A549 (cell line): ENCODE measurements at regions not wholly inside any gene's neighbourhood (a gene's known extent, or its start where the extent isn't known, plus 50 kb on each side); places are given as distances from the start of the nearest gene placed in this dataset.

Source experiments
- ATAC-seq, 2 experiments: fragments of 200-7000 bp in 1 of 2; fragments of >200 bp in 1 of 2; cut with Nextera tagmentation in 1 of 2; cut with Tn5 transposase in 1 of 2; 3 replicates each; pipeline versions ENCODE4 v1.8.0 to v1.9.1; 2018 to 2020; ENCODE audit warnings: mild to moderate bottlenecking in 1 of 2, moderate library complexity in 1 of 2
- CTCF ChIA-PET: fragments of 300-600 bp; sonication (Branson Sonifier 250); formaldehyde crosslinking; extraction: SDS; loops from one replicate; lab custom pipeline; 2021; ENCODE audit warnings: antibody characterized with exemption, inconsistent platforms; lab: Yijun Ruan, JAX
- POLR2A ChIA-PET: fragments of 350-600 bp; formaldehyde crosslinking; extraction: SDS; loops from one replicate; lab custom pipeline; 2021; ENCODE audit warnings: antibody characterized with exemption, inconsistent platforms; lab: Yijun Ruan, JAX
- DNase-seq, 2 experiments: peaks; one replicate each; pipeline versions ENCODE4 v3.0.0 to v3.0.0-alpha.2; 2011 to 2016; ENCODE audit warnings: low read depth in 1 of 2, low spot score in 1 of 2
- FAIRE-seq: peaks from 2 replicates; lab custom pipeline; 2011; peaks lifted over from hg19 to GRCh38; lab: Jason Lieb, UNC
- H3K27ac ChIP-seq, 2 experiments: fragments of >200 bp; sonication (Bioruptor Twin); formaldehyde crosslinking; 3 replicates each; pipeline ENCODE4 v1.5.1; 2016 to 2017
- H3K4me1 ChIP-seq: fragments of >200 bp; sonication (Bioruptor Twin); formaldehyde crosslinking; 3 replicates; pipeline ENCODE4 v1.6.1; 2016
- H3K4me2 ChIP-seq: fragments of >200 bp; sonication (Bioruptor Twin); formaldehyde crosslinking; 3 replicates; pipeline ENCODE4 v1.6.1; 2016
- H3K4me3 ChIP-seq: fragments of >200 bp; sonication (Bioruptor Twin); formaldehyde crosslinking; 3 replicates; pipeline ENCODE4 v1.5.1; 2016
- H3K9me3 ChIP-seq: fragments of >200 bp; sonication (Bioruptor Twin); formaldehyde crosslinking; 3 replicates; pipeline ENCODE4 v1.6.1; 2016
- BHLHE40 ChIP-seq: IDR thresholded peaks from 2 replicates; pipeline ENCODE4 v1.6.1; 2012; ENCODE audit warnings: low read depth, low read length, inconsistent platforms
- CBX2 ChIP-seq: fragments of 200-600 bp; sonication (generic); IDR thresholded peaks from 2 replicates; pipeline ENCODE4 v1.6.1; 2016; ENCODE audit warnings: low read depth, mild to moderate bottlenecking, borderline replicate concordance
- HDAC2 ChIP-seq: fragments of 200-600 bp; sonication (generic); IDR thresholded peaks from 2 replicates; pipeline ENCODE4 v1.6.1; 2016
- HES2 ChIP-seq: fragments of >200 bp; sonication (Bioruptor Twin); formaldehyde crosslinking; IDR thresholded peaks from 2 replicates; pipeline ENCODE4 v1.6.1; 2016
- HEYL ChIP-seq: fragments of 250-450 bp; sonication (Bioruptor Pico); IDR thresholded peaks from 2 replicates; pipeline ENCODE4 v1.8.0; 2021; ENCODE audit warnings: mild to moderate bottlenecking, moderate library complexity
- HOXB5 ChIP-seq: fragments of 250-450 bp; sonication (Bioruptor Pico); IDR thresholded peaks from 2 replicates; pipeline ENCODE4 v1.5.0; 2020; ENCODE audit warnings: mild to moderate bottlenecking, moderate library complexity
- KDM1A ChIP-seq: fragments of 200-600 bp; sonication (generic); IDR thresholded peaks from 2 replicates; pipeline ENCODE4 v1.6.1; 2016; ENCODE audit warnings: low read depth, mild to moderate bottlenecking
- MAFK ChIP-seq: fragments of 450-650 bp; IDR thresholded peaks from 2 replicates; pipeline ENCODE4 v1.6.1; 2014; ENCODE audit not compliant: partially characterized antibody
- NR3C1 ChIP-seq: fragments of >200 bp; sonication (Bioruptor Twin); formaldehyde crosslinking; IDR thresholded peaks from 3 replicates; pipeline ENCODE4 v1.6.1; 2017
- POLR2A ChIP-seq: IDR thresholded peaks from 2 replicates; pipeline ENCODE4 v1.6.1; 2012; ENCODE audit warnings: mild to moderate bottlenecking, low read length
- POLR2AphosphoS2 ChIP-seq: conservative IDR thresholded peaks from 2 replicates; pipeline ENCODE4 v1.6.1; 2012; ENCODE audit warnings: low read length, improper control_type of control experiment, inconsistent platforms
- RCOR1 ChIP-seq: fragments of 150-350 bp; IDR thresholded peaks from 2 replicates; pipeline ENCODE4 v1.6.1; 2014; ENCODE audit warnings: antibody characterized with exemption, low read length, low read depth
- SMC3 ChIP-seq: fragments of >200 bp; sonication (Bioruptor Twin); formaldehyde crosslinking; IDR thresholded peaks from 3 replicates; pipeline ENCODE4 v1.6.1; 2018; ENCODE audit warnings: inconsistent platforms
- SREBF2 ChIP-seq: fragments of 450-650 bp; IDR thresholded peaks from 2 replicates; pipeline ENCODE4 v1.6.1; 2014; ENCODE audit warnings: mild to moderate bottlenecking, moderate library complexity
- ZNF302 ChIP-seq: fragments of 250-450 bp; sonication (Bioruptor Pico); IDR thresholded peaks from 2 replicates; pipeline ENCODE4 v1.9.0; 2021; ENCODE audit warnings: inconsistent platforms, mild to moderate bottlenecking, moderate library complexity
- ZSCAN20 ChIP-seq: fragments of 250-450 bp; sonication (Bioruptor Pico); IDR thresholded peaks from 2 replicates; pipeline ENCODE4 v1.8.0; 2022; ENCODE audit warnings: mild to moderate bottlenecking, moderate library complexity
- WGBS: methylation state at CpG from one replicate; pipeline ENCODE4 v1.1.6; 2017; ENCODE audit errors: missing lambda C conversion rate; 5-methylcytosine and 5-hydroxymethylcytosine counted together
- TF ChIP-seq, protein P1 (sequence below): fragments of >200 bp; sonication (Bioruptor Twin); formaldehyde crosslinking; IDR thresholded peaks from 3 replicates; pipeline ENCODE4 v1.6.1; 2016
- TF ChIP-seq, protein P2 (sequence below): IDR thresholded peaks from 2 replicates; pipeline ENCODE4 v1.6.1; 2012; ENCODE audit warnings: low read depth, borderline replicate concordance
- TF ChIP-seq, protein P3 (sequence below): fragments of 250-450 bp; sonication (Bioruptor Pico); IDR thresholded peaks from 2 replicates; pipeline ENCODE4 v1.5.0; 2021; ENCODE audit warnings: mild to moderate bottlenecking, moderate library complexity, borderline replicate concordance

DNA sequence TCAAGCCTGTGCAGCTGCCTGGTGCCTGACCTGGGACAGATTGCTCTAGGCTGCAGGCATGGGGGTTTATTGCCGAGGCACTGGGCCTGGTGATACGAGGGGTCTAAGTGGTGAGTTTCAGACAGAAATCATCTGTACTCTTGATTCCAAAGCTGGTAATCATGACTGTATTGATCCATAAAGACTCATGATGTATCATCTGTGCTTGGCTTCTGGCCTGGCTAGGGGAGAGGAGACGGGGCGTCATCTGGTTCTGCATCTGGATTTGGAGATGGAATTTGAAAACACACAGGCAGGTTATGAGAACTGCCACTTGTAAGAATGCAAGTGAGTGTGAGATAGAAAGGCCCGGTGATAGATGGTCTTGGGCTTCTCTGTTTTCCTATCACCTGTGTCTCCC is 337.4 kb upstream of the C2CD4B start:
- POLR2A ChIA-PET = no interaction called here
- no peak for ATAC-seq
- H3K4me2 ChIP-seq = no peak overlapping the region
- TF ChIP-seq ZSCAN20 (no peak), HES2 (no peak), SMC3 (no peak), MAFK (no peak), SREBF2 (no peak), POLR2A (no peak), POLR2AphosphoS2 (no peak), KDM1A (no peak), RCOR1 (no peak)
- TF ChIP-seq, protein P1, sequence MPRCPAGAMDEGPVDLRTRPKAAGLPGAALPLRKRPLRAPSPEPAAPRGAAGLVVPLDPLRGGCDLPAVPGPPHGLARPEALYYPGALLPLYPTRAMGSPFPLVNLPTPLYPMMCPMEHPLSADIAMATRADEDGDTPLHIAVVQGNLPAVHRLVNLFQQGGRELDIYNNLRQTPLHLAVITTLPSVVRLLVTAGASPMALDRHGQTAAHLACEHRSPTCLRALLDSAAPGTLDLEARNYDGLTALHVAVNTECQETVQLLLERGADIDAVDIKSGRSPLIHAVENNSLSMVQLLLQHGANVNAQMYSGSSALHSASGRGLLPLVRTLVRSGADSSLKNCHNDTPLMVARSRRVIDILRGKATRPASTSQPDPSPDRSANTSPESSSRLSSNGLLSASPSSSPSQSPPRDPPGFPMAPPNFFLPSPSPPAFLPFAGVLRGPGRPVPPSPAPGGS = no peak
- TF ChIP-seq, all 56 proteins: peak for 0
- no peaks in the 10 kb centered on the region for H3K9me3 ChIP-seq
- DNase-seq (no peak), FAIRE-seq (no peak)
- H3K4me3 ChIP-seq = no peak overlapping the region
- H3K27ac ChIP-seq = 0 out of 6 replicates have a peak overlapping the region, but pooled peaks of 1 of the 2 experiments have one; percentile 9
- peaks cover 42% of the 10 kb centered on the region for H3K4me1 ChIP-seq
- CTCF ChIA-PET = no interaction called here
- 93% methylated on average over 5 of the region's 5 CpGs for WGBS

GRCh38 chr15:62503451-62503850 is 338.4 kb upstream of the C2CD4B start:
- Histone ChIP-seq H3K27ac (peak overlapping the region; percentile 16 to 80; a peak in 3 of 6 replicates), H3K4me2 (peak overlapping the region; percentile 39), H3K9me3 (no peaks in the 10 kb centered on the region), H3K4me3 (no peak overlapping the region), H3K4me1 (peaks cover 46% of the 10 kb centered on the region)
- peak in 1 of 2 experiments; percentile 25 for DNase-seq
- peak; percentile 54 for FAIRE-seq
- TF ChIP-seq HOXB5 (CRISPR knock-in tag) (no peak), ZNF302 (CRISPR knock-in tag) (no peak), CBX2 (no peak), NR3C1 (no peak), HEYL (CRISPR knock-in tag) (no peak), BHLHE40 (no peak)
- TF ChIP-seq, protein P2, sequence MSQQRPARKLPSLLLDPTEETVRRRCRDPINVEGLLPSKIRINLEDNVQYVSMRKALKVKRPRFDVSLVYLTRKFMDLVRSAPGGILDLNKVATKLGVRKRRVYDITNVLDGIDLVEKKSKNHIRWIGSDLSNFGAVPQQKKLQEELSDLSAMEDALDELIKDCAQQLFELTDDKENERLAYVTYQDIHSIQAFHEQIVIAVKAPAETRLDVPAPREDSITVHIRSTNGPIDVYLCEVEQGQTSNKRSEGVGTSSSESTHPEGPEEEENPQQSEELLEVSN = no peak
- TF ChIP-seq, protein P3, sequence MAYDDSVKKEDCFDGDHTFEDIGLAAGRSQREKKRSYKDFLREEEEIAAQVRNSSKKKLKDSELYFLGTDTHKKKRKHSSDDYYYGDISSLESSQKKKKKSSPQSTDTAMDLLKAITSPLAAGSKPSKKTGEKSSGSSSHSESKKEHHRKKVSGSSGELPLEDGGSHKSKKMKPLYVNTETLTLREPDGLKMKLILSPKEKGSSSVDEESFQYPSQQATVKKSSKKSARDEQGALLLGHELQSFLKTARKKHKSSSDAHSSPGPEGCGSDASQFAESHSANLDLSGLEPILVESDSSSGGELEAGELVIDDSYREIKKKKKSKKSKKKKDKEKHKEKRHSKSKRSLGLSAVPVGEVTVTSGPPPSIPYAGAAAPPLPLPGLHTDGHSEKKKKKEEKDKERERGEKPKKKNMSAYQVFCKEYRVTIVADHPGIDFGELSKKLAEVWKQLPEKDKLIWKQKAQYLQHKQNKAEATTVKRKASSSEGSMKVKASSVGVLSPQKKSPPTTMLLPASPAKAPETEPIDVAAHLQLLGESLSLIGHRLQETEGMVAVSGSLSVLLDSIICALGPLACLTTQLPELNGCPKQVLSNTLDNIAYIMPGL (CRISPR knock-in tag) = no peak
- POLR2A ChIA-PET = no interaction called here
- WGBS = 35% methylated on average over 1 of the region's 1 CpG
- ATAC-seq = no peak
- CTCF ChIA-PET = interaction anchor here (0.8 to 1.0 kb wide), 2 partner anchors 16 to 46 kb away, joined by 3 read pairs; no protein-coding TSS in a partner anchor

- Histone ChIP-seq H3K4me1 (peaks cover 55% of the 10 kb centered on the region), H3K27ac (peak overlapping the region; percentile 62 to 80), H3K9me3 (no peaks in the 10 kb centered on the region), H3K4me2 (peak overlapping the region; percentile 64), H3K4me3 (no peak overlapping the region)
- CTCF ChIA-PET = interaction anchor here (1.6 kb wide), 1 partner anchor 9 kb away, joined by 5 read pairs; no protein-coding TSS in a partner anchor
- DNase-seq = peak in 1 of 2 experiments; percentile 21
- POLR2A ChIA-PET = no interaction called here
- TF ChIP-seq SMC3 (no peak), HDAC2 (no peak)
- TF ChIP-seq, all 56 proteins: peak for 0
- FAIRE-seq (no peak), ATAC-seq (peak in 1 of 2 experiments; percentile 11; a peak in 3 of 6 replicates)
- 35% methylated on average over 6 of the region's 6 CpGs for WGBS
Measured at GRCh38 chr15:62505762-62506161, 340.7 kb upstream of the C2CD4B start.
